ENCODE measurements at regions not wholly inside any gene's neighbourhood (a gene's known extent, or its start where the extent isn't known, plus 50 kb on each side); places are given as distances from the start of the nearest gene placed in this dataset.

- no peak for DNase-seq
- Histone ChIP-seq H3K4me1 (no peaks in the 10 kb centered on the region), H3K4me3 (no peak overlapping the region), H3K27me3 (no peaks in the 10 kb centered on the region), H3K27ac (no peak overlapping the region), H3K36me3 (no peaks in the 10 kb centered on the region), H3K9me3 (no peaks in the 10 kb centered on the region)
- TF ChIP-seq POLR2A (IDR thresholded peaks at IDR 0.05): no peak
- TF ChIP-seq CTCF (IDR thresholded peaks at IDR 0.05): no peak
These were observed 530.4 kb upstream of the MARCKS start for GRCh38 chr6:113326781-113327180.

- Histone ChIP-seq H3K27me3 (no peaks in the 10 kb centered on the region), H3K27ac (no peak overlapping the region), H3K4me3 (no peak overlapping the region), H3K4me1 (no peaks in the 10 kb centered on the region), H3K9me3 (no peaks in the 10 kb centered on the region), H3K36me3 (no peaks in the 10 kb centered on the region)
- no peak for TF ChIP-seq CTCF (IDR thresholded peaks at IDR 0.05)
- TF ChIP-seq POLR2A (IDR thresholded peaks at IDR 0.05): no peak
- DNase-seq: no peak
These were observed 528.2 kb upstream of the MARCKS start for GRCh38 chr6:113328886-113329381.

GRCh38 chr6:113329942-113330635 lies 527.1 kb upstream of the MARCKS start:
- Histone ChIP-seq H3K9me3 (no peaks in the 10 kb centered on the region), H3K27ac (no peak overlapping the region), H3K36me3 (no peaks in the 10 kb centered on the region), H3K27me3 (no peaks in the 10 kb centered on the region), H3K4me1 (no peaks in the 10 kb centered on the region), H3K4me3 (no peak overlapping the region)
- DNase-seq: no peak
- TF ChIP-seq POLR2A (IDR thresholded peaks at IDR 0.05) (no peak), CTCF (IDR thresholded peaks at IDR 0.05) (no peak)

GRCh38 chr6:113330636-113330946 lies 526.6 kb upstream of the MARCKS start:
- TF ChIP-seq CTCF (IDR thresholded peaks at IDR 0.05) (no peak), POLR2A (IDR thresholded peaks at IDR 0.05) (no peak)

GRCh38 chr6:113331021-113331420 lies 526.1 kb upstream of the MARCKS start:
- Histone ChIP-seq H3K4me3 (no peak overlapping the region), H3K9me3 (no peaks in the 10 kb centered on the region), H3K27me3 (no peaks in the 10 kb centered on the region), H3K27ac (no peak overlapping the region), H3K4me1 (no peaks in the 10 kb centered on the region), H3K36me3 (no peaks in the 10 kb centered on the region)
- no peak for DNase-seq
- TF ChIP-seq POLR2A (IDR thresholded peaks at IDR 0.05) (no peak), CTCF (IDR thresholded peaks at IDR 0.05) (no peak)

More at GRCh38 chr6:113330636-113330946, 526.6 kb upstream of the MARCKS start:
- H3K4me1 ChIP-seq: no peaks in the 10 kb centered on the region
- no peaks in the 10 kb centered on the region for H3K27me3 ChIP-seq
- H3K9me3 ChIP-seq: no peaks in the 10 kb centered on the region
- no peak overlapping the region for H3K27ac ChIP-seq
- no peaks in the 10 kb centered on the region for H3K36me3 ChIP-seq
- no peak for DNase-seq
- no peak overlapping the region for H3K4me3 ChIP-seq

- H3K9me3 ChIP-seq: no peaks in the 10 kb centered on the region
- TF ChIP-seq POLR2A (IDR thresholded peaks at IDR 0.05): no peak
- TF ChIP-seq CTCF (IDR thresholded peaks at IDR 0.05): no peak
- no peaks in the 10 kb centered on the region for H3K36me3 ChIP-seq
- H3K27me3 ChIP-seq: no peaks in the 10 kb centered on the region
- no peak overlapping the region for H3K4me3 ChIP-seq
- H3K4me1 ChIP-seq: no peaks in the 10 kb centered on the region
- H3K27ac ChIP-seq: no peak overlapping the region
- DNase-seq: no peak
These were observed 518.5 kb upstream of the MARCKS start for GRCh38 chr6:113338644-113339043.
